Hepatocyte (in vitro differentiated cells): ENCODE measurements at regions not wholly inside any gene's neighbourhood (a gene's known extent, or its start where the extent isn't known, plus 50 kb on each side); places are given as distances from the start of the nearest gene placed in this dataset.

Experiments
- DNase-seq: peaks from one replicate; pipeline ENCODE4 v3.0.0-alpha.2; 2016; ENCODE audit warnings: low spot score
- H2AFZ ChIP-seq: fragments of 200-600 bp; sonication (generic); 2 replicates; pipeline ENCODE4 v1.6.0; 2016; ENCODE audit warnings: antibody characterized with exemption, mild to moderate bottlenecking
- H3K27ac ChIP-seq: fragments of 200-600 bp; sonication (generic); 2 replicates; pipeline ENCODE4 v1.5.1; 2016; ENCODE audit warnings: mild to moderate bottlenecking
- H3K27me3 ChIP-seq: fragments of 200-600 bp; sonication (generic); 2 replicates; pipeline ENCODE4 v1.6.1; 2016
- H3K36me3 ChIP-seq: fragments of 200-600 bp; sonication (generic); replicated peaks from 2 replicates; pipeline ENCODE4 v1.5.1; 2016; ENCODE audit warnings: low read depth; ENCODE audit not compliant: insufficient read depth
- H3K4me1 ChIP-seq: fragments of 200-600 bp; sonication (generic); 2 replicates; pipeline ENCODE4 v1.5.1; 2016; ENCODE audit warnings: mild to moderate bottlenecking, moderate library complexity; ENCODE audit not compliant: insufficient read depth
- H3K4me2 ChIP-seq: fragments of 200-600 bp; sonication (generic); 2 replicates; pipeline ENCODE4 v1.6.0; 2016
- H3K4me3 ChIP-seq: fragments of 200-600 bp; sonication (generic); 2 replicates; pipeline ENCODE4 v1.5.1; 2016; ENCODE audit warnings: mild to moderate bottlenecking
- H3K79me2 ChIP-seq: fragments of 200-600 bp; sonication (generic); 2 replicates; pipeline ENCODE4 v1.6.0; 2017; ENCODE audit warnings: mild to moderate bottlenecking
- H3K9me2 ChIP-seq: fragments of 200-600 bp; sonication (generic); replicated peaks from 2 replicates; pipeline ENCODE4 v1.6.0; 2017; ENCODE audit warnings: mild to moderate bottlenecking; ENCODE audit not compliant: insufficient read depth
- H3K9me3 ChIP-seq: fragments of 200-600 bp; sonication (generic); 2 replicates; pipeline ENCODE4 v1.5.1; 2016; ENCODE audit warnings: low read depth, mild to moderate bottlenecking
- H4K20me1 ChIP-seq: fragments of 200-600 bp; sonication (generic); 2 replicates; pipeline ENCODE4 v1.6.0; 2016; ENCODE audit warnings: mild to moderate bottlenecking; ENCODE audit not compliant: insufficient read depth, poor library complexity, severe bottlenecking
- CTCF ChIP-seq: fragments of 200-600 bp; sonication (generic); IDR thresholded peaks from 2 replicates; pipeline ENCODE4 v1.5.1; 2016; ENCODE audit warnings: antibody characterized with exemption, mild to moderate bottlenecking; ENCODE audit not compliant: poor library complexity
- EZH2 ChIP-seq: fragments of 200-600 bp; sonication (generic); IDR thresholded peaks from 2 replicates; pipeline ENCODE4 v1.6.1; 2016; ENCODE audit warnings: antibody characterized with exemption, mild to moderate bottlenecking, borderline replicate concordance
- EZH2phosphoT487 ChIP-seq: fragments of 200-600 bp; sonication (generic); IDR thresholded peaks from one replicate; pipeline ENCODE4 v1.6.1; 2018; ENCODE audit warnings: antibody characterized with exemption, mild to moderate bottlenecking, low read depth, moderate library complexity; ENCODE audit not compliant: unreplicated experiment, severe bottlenecking
- WGBS: methylation state at CpG from one replicate; pipeline ENCODE4 v1.1.6; 2016; ENCODE audit warnings: low lambda C conversion rate; ENCODE audit errors: missing lambda C conversion rate; 5-methylcytosine and 5-hydroxymethylcytosine counted together

DNA sequence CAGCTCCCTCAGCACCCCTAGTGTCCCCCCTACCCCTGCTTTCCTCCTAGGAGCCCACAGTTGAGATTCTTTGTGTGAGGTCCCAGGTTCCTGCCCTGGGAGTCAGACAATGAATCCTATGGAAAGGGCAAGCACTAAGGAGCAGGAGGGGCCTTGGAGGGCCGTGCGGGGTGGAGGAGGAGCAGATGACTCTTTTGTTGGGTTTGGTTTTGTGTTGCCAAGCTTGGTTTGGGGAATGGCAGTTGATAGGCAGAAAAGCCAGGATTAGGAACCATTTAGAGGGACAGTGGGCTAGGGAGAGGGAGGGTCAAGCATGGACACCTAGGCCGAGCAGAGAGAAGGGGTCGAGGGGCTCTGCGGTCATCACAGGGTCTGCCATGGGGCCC is 61.6 kb upstream of the SPTLC1 start:
- H3K27me3 ChIP-seq: no peaks in the 10 kb centered on the region
- H3K9me2 ChIP-seq: no peaks in the 10 kb centered on the region
- no peak overlapping the region for H3K4me3 ChIP-seq
- 96% methylated on average over 5 of the region's 5 CpGs for WGBS
- H3K36me3 ChIP-seq: no peaks in the 10 kb centered on the region
- H3K4me1 ChIP-seq: no peaks in the 10 kb centered on the region
- H3K4me2 ChIP-seq: no peak overlapping the region
- no peaks in the 10 kb centered on the region for H4K20me1 ChIP-seq
- H3K79me2 ChIP-seq: no peaks in the 10 kb centered on the region
- H3K9me3 ChIP-seq: no peaks in the 10 kb centered on the region
- no peak for TF ChIP-seq EZH2phosphoT487
- no peak for TF ChIP-seq EZH2
- TF ChIP-seq CTCF: no peak
- H3K27ac ChIP-seq: no peak overlapping the region
- H2AFZ ChIP-seq: no peak overlapping the region
- DNase-seq: no peak

- no peaks in the 10 kb centered on the region for H4K20me1 ChIP-seq
- H3K36me3 ChIP-seq: no peaks in the 10 kb centered on the region
- no peak overlapping the region for H3K27ac ChIP-seq
- TF ChIP-seq CTCF (no peak), EZH2 (no peak), EZH2phosphoT487 (no peak)
- no peaks in the 10 kb centered on the region for H3K9me3 ChIP-seq
- no peaks in the 10 kb centered on the region for H3K79me2 ChIP-seq
- H3K4me3 ChIP-seq: no peak overlapping the region
- H3K4me1 ChIP-seq: no peaks in the 10 kb centered on the region
- H3K9me2 ChIP-seq: no peaks in the 10 kb centered on the region
- H2AFZ ChIP-seq: no peak overlapping the region
- DNase-seq: no peak
- H3K27me3 ChIP-seq: no peaks in the 10 kb centered on the region
- H3K4me2 ChIP-seq: no peak overlapping the region
- 86% methylated on average over 9 of the region's 9 CpGs for WGBS
Measured at GRCh38 chr9:92176068-92176799, 61.0 kb upstream of the SPTLC1 start.

DNA sequence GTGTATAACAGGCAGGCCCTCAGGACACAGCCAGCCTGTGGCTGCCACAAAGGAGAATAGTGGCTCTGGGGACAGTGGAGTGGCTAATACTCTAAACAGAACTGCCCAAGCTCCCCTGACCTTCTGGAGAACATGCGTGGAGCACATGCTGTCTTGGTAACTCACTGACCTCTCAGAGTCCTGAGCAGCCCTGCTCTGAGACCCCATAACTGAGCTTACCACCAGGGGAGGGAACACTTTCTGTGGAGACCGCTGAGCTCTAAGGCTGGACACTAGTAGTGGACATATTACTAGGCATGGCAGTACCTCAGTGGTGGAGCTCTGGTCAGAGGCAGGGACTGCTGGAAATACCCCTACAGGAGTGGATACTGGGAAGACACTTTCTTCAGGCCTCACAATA is 60.2 kb upstream of the SPTLC1 start:
- H4K20me1 ChIP-seq: no peaks in the 10 kb centered on the region
- H3K27ac ChIP-seq: no peak overlapping the region
- H3K9me2 ChIP-seq: no peaks in the 10 kb centered on the region
- no peak overlapping the region for H2AFZ ChIP-seq
- no peaks in the 10 kb centered on the region for H3K9me3 ChIP-seq
- no peak overlapping the region for H3K4me3 ChIP-seq
- no peak overlapping the region for H3K4me2 ChIP-seq
- no peaks in the 10 kb centered on the region for H3K36me3 ChIP-seq
- H3K79me2 ChIP-seq: no peaks in the 10 kb centered on the region
- H3K27me3 ChIP-seq: no peaks in the 10 kb centered on the region
- H3K4me1 ChIP-seq: no peaks in the 10 kb centered on the region
- WGBS: 94% methylated on average over 2 of the region's 2 CpGs
- TF ChIP-seq CTCF (no peak), EZH2phosphoT487 (no peak), EZH2 (no peak)
- DNase-seq: no peak
